T-helper 2 cell treated with Interferon-gamma antibody and Interleukin-4, amounts not matched to agents 5 μg/mL and 100 μg/mL, for 36 hours (primary cell): ENCODE measurements at regions not wholly inside any gene's neighbourhood (a gene's known extent, or its start where the extent isn't known, plus 50 kb on each side); places are given as distances from the start of the nearest gene placed in this dataset.

Source experiments
- DNase-seq: peaks from one replicate; pipeline ENCODE4 v3.0.0; 2021; ENCODE audit warnings: low spot score
- H3K27ac Mint-ChIP-seq: one replicate; pipeline ENCODE4 v1.8.0; 2021; ENCODE audit warnings: mild to moderate bottlenecking, mixed read lengths
- H3K27me3 Mint-ChIP-seq: one replicate; pipeline ENCODE4 v1.8.0; 2021; ENCODE audit warnings: low read depth, mixed read lengths
- H3K36me3 Mint-ChIP-seq: one replicate; pipeline ENCODE4 v1.8.0; 2021; ENCODE audit warnings: low read depth, mixed read lengths
- H3K4me1 Mint-ChIP-seq: one replicate; pipeline ENCODE4 v1.8.0; 2021; ENCODE audit warnings: low read depth, mixed read lengths
- H3K4me3 Mint-ChIP-seq: one replicate; pipeline ENCODE4 v1.8.0; 2022; ENCODE audit warnings: mild to moderate bottlenecking, moderate library complexity, mixed read lengths
- H3K9me3 Mint-ChIP-seq: one replicate; pipeline ENCODE4 v1.8.0; 2021; ENCODE audit warnings: mixed read lengths

GRCh38 chr6:100138346-100139022 lies 144.5 kb upstream of the MCHR2 start:
- Mint-ChIP-seq H3K27me3 (peaks cover 12% of the 10 kb centered on the region), H3K4me1 (peaks cover 6% of the 10 kb centered on the region), H3K27ac (no peak overlapping the region), H3K9me3 (no peaks in the 10 kb centered on the region), H3K4me3 (no peak overlapping the region), H3K36me3 (peaks cover 6% of the 10 kb centered on the region)
- no peak for DNase-seq

DNA sequence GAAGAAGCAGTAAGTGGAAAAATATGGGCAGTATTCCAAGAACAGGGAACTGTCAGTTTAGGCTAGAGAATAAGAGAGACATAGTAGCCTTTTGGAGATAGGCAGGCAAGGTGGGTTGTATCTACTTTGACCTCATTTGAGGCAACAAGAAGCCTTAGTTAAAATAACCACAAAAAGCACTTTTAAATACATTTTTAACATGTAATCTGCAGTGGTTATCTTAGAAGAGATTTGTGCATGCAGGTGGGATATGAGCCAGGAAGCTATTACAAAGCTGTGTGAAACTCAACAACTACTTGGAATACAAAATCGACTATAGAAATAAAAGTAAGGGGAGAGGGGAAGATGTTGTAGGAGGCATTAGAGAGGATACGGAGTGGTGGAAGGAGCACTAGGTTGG lies 143.7 kb upstream of the MCHR2 start:
- Mint-ChIP-seq H3K36me3 (peaks cover 6% of the 10 kb centered on the region), H3K27ac (no peak overlapping the region), H3K4me1 (peaks cover 7% of the 10 kb centered on the region), H3K4me3 (no peak overlapping the region), H3K9me3 (no peaks in the 10 kb centered on the region), H3K27me3 (peaks cover 10% of the 10 kb centered on the region)
- DNase-seq, result no peak

- H3K27ac Mint-ChIP-seq, result no peak overlapping the region
- peaks cover 6% of the 10 kb centered on the region for H3K27me3 Mint-ChIP-seq
- H3K4me3 Mint-ChIP-seq, result no peak overlapping the region
Observed at GRCh38 chr6:100136590-100136989, 142.6 kb upstream of the MCHR2 start.

GRCh38 chr6:100135977-100136376 lies 142.0 kb upstream of the MCHR2 start:
- H3K36me3 Mint-ChIP-seq, result peaks cover 11% of the 10 kb centered on the region
- peaks cover 5% of the 10 kb centered on the region for H3K27me3 Mint-ChIP-seq
- no peak for DNase-seq
- peaks cover 10% of the 10 kb centered on the region for H3K9me3 Mint-ChIP-seq
- peaks cover 14% of the 10 kb centered on the region for H3K4me1 Mint-ChIP-seq
- H3K27ac Mint-ChIP-seq, result no peak overlapping the region
- no peak overlapping the region for H3K4me3 Mint-ChIP-seq

More at GRCh38 chr6:100136590-100136989, 142.6 kb upstream of the MCHR2 start:
- peaks cover 4% of the 10 kb centered on the region for H3K9me3 Mint-ChIP-seq
- H3K4me1 Mint-ChIP-seq, result peaks cover 14% of the 10 kb centered on the region
- peaks cover 6% of the 10 kb centered on the region for H3K36me3 Mint-ChIP-seq
- DNase-seq, result no peak

GRCh38 chr6:100134703-100135102 lies 140.7 kb upstream of the MCHR2 start:
- Mint-ChIP-seq H3K36me3 (peaks cover 16% of the 10 kb centered on the region), H3K27ac (no peak overlapping the region), H3K4me3 (no peak overlapping the region), H3K9me3 (peaks cover 20% of the 10 kb centered on the region), H3K4me1 (peaks cover 17% of the 10 kb centered on the region), H3K27me3 (no peaks in the 10 kb centered on the region)
- DNase-seq, result no peak

DNA sequence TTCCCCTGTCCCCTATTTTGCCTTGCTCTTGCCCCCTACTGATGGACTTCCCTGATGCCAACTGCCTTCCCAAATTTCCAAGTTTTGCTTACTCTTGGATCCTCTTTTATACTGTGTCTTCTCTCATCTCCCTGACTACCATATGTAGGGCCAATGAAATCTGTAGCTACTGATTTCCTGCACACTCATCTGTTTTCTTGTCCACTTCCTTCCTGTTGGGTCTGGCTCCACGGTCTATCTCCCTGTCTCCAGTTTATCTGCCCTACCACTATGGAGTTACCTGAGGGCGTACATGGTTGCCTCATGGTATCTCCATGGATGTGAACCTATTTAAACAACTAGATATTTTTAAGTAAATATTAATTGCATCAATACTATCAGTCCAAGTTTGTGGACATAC lies 140.3 kb upstream of the MCHR2 start:
- peaks cover 17% of the 10 kb centered on the region for H3K4me1 Mint-ChIP-seq
- peaks cover 20% of the 10 kb centered on the region for H3K9me3 Mint-ChIP-seq
- H3K27ac Mint-ChIP-seq, result no peak overlapping the region
- peaks cover 16% of the 10 kb centered on the region for H3K36me3 Mint-ChIP-seq
- H3K4me3 Mint-ChIP-seq, result no peak overlapping the region
- no peak for DNase-seq
- no peaks in the 10 kb centered on the region for H3K27me3 Mint-ChIP-seq

DNA sequence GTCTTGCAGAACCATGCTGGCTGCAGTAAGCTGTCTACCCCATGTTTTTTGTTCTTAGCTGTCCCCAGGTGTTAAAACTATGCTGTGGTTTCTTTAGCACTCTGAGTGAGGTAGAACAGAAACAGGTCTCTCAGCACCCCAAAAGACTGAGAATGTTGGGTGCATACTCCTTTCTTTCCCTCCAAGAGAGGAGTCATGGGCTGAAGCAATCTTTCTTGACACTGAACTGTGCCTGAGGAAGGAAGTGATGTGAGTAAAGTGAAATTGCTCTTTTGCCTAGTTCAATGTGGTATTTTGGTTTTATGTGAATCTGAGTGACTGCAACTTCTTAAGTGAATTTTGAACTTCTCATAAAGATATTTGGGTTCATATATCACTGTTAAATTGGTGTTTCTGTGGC lies 138.0 kb upstream of the MCHR2 start:
- no peaks in the 10 kb centered on the region for H3K27me3 Mint-ChIP-seq
- no peak overlapping the region for H3K4me3 Mint-ChIP-seq
- peaks cover 17% of the 10 kb centered on the region for H3K4me1 Mint-ChIP-seq

DNA sequence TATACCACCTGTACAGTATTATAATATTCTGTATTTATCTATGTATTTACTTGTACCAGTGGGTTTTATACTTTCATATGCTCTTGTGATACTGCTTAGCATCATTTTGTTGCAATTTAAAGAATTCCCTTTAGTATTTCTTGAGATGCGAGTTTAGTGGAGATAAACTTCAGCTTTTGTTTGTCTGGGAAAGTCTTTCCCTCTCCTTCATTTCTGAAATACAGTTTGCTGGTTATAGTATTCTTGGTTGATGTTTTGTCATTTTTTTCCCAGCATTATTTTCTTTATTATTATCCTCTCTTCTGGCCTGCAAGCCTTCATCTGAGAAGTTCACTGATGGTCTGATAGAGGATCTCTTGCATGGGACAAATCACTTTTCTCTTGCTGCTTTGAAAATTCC lies 136.6 kb upstream of the MCHR2 start:
- Mint-ChIP-seq H3K9me3 (peaks cover 26% of the 10 kb centered on the region), H3K36me3 (peaks cover 16% of the 10 kb centered on the region), H3K27ac (no peak overlapping the region), H3K4me3 (no peak overlapping the region), H3K4me1 (peaks cover 21% of the 10 kb centered on the region), H3K27me3 (no peaks in the 10 kb centered on the region)
- no peak for DNase-seq

More for the DNA sequence above, 138.0 kb upstream of the MCHR2 start:
- H3K36me3 Mint-ChIP-seq, result peaks cover 16% of the 10 kb centered on the region
- H3K9me3 Mint-ChIP-seq, result peaks cover 26% of the 10 kb centered on the region
- H3K27ac Mint-ChIP-seq, result no peak overlapping the region
- no peak for DNase-seq

- peaks cover 14% of the 10 kb centered on the region for H3K4me1 Mint-ChIP-seq
- H3K27ac Mint-ChIP-seq, result peak overlapping the region; percentile 65
- no peak for DNase-seq
- H3K27me3 Mint-ChIP-seq, result peaks cover 3% of the 10 kb centered on the region
- H3K9me3 Mint-ChIP-seq, result peaks cover 26% of the 10 kb centered on the region
- H3K4me3 Mint-ChIP-seq, result no peak overlapping the region
- peaks cover 10% of the 10 kb centered on the region for H3K36me3 Mint-ChIP-seq
Observed at GRCh38 chr6:100126790-100127484, 132.9 kb upstream of the MCHR2 start.

- Mint-ChIP-seq H3K27ac (no peak overlapping the region), H3K9me3 (no peaks in the 10 kb centered on the region)
Observed at GRCh38 chr6:100121854-100122609, 128.0 kb upstream of the MCHR2 start.

GRCh38 chr6:100119261-100119660 lies 125.2 kb upstream of the MCHR2 start:
- no peak overlapping the region for H3K4me3 Mint-ChIP-seq
- no peaks in the 10 kb centered on the region for H3K36me3 Mint-ChIP-seq
- no peak overlapping the region for H3K27ac Mint-ChIP-seq
- peaks cover 7% of the 10 kb centered on the region for H3K27me3 Mint-ChIP-seq
- H3K4me1 Mint-ChIP-seq, result peaks cover 15% of the 10 kb centered on the region
- H3K9me3 Mint-ChIP-seq, result no peaks in the 10 kb centered on the region
- DNase-seq, result no peak

More at GRCh38 chr6:100121854-100122609, 128.0 kb upstream of the MCHR2 start:
- Mint-ChIP-seq H3K36me3 (no peaks in the 10 kb centered on the region), H3K4me1 (peaks cover 20% of the 10 kb centered on the region), H3K27me3 (peaks cover 3% of the 10 kb centered on the region), H3K4me3 (no peak overlapping the region)
- peak; percentile 32 for DNase-seq

DNA sequence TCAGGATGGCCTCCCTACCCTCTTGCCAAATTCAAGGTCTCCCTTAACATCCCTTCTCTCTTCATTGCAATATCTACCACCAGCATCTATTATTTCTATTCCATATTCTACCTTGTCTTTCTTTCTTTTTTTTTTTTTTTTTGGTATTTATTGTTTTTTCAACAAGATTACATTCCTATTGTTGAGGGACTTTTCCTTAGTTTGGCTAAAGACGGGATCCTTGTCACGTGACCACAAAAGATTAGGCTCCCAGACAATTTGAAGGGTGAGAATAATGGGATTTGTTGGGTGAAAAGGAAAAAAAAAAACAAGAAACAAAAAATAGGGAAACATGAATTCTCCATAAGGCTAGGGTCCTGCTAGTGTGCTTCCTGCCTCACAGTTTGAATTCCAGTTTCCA lies 124.3 kb upstream of the MCHR2 start:
- H3K27me3 Mint-ChIP-seq, result peaks cover 12% of the 10 kb centered on the region
- H3K27ac Mint-ChIP-seq, result no peak overlapping the region
- peaks cover 15% of the 10 kb centered on the region for H3K4me1 Mint-ChIP-seq
- no peaks in the 10 kb centered on the region for H3K36me3 Mint-ChIP-seq
- no peaks in the 10 kb centered on the region for H3K9me3 Mint-ChIP-seq
- DNase-seq, result no peak
- H3K4me3 Mint-ChIP-seq, result no peak overlapping the region

DNA sequence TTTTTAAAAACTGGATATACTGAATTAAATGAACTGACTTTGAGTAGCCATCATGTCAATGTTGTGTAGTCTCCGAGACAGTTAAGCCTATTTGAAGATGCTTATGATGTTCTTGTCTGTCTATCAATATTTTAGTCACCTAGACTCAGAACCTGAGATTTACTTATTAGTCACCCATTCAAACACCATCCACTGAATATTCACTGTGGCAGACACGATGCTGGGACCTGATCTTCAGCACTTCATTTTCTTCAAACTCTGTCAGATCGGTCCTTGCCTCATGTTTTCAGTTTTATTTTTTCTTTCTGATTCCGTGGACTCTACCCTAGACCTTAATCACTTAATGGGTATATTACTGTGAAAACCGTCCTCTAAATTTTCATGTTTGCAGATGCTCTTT lies 123.7 kb upstream of the MCHR2 start:
- no peaks in the 10 kb centered on the region for H3K36me3 Mint-ChIP-seq
- no peak for DNase-seq
- no peak overlapping the region for H3K4me3 Mint-ChIP-seq
- peaks cover 16% of the 10 kb centered on the region for H3K27me3 Mint-ChIP-seq
- no peaks in the 10 kb centered on the region for H3K9me3 Mint-ChIP-seq
- H3K4me1 Mint-ChIP-seq, result peaks cover 15% of the 10 kb centered on the region
- H3K27ac Mint-ChIP-seq, result no peak overlapping the region
